Lung (tissue), 11 donors: ENCODE measurements at regions not wholly inside any gene's neighbourhood (a gene's known extent, or its start where the extent isn't known, plus 50 kb on each side); places are given as distances from the start of the nearest gene placed in this dataset.

Experiments
- ATAC-seq: fragments of 200-7000 bp; cut with Tn5 transposase; one replicate; pipeline ENCODE4 v1.9.1; 2020; ENCODE audit warnings: moderate number of reproducible peaks; ENCODE audit not compliant: insufficient read depth, low FRiP score
- DNase-seq, 3 donors: peaks; one replicate each; pipeline ENCODE4 v3.0.0-alpha.2; 2013 to 2017
- H3K27ac ChIP-seq, 2 donors: one replicate each; pipeline ENCODE4 v1.5.1; 2013; ENCODE audit warnings: mild to moderate bottlenecking in 2 of 2, moderate library complexity in 2 of 2, control low read depth in 1 of 2, inconsistent platforms in 1 of 2, low read depth in 1 of 2, low read length in 1 of 2
- H3K27me3 ChIP-seq, 3 donors: one replicate each; pipeline ENCODE4 v1.5.1; 2013; ENCODE audit warnings: low read length in 2 of 3; ENCODE audit not compliant: control insufficient read depth in 3 of 3, insufficient read depth in 3 of 3
- H3K36me3 ChIP-seq, 4 donors: one replicate each; pipeline ENCODE4 v1.5.1; 2013; ENCODE audit warnings: low read length in 4 of 4, mild to moderate bottlenecking in 1 of 4, moderate library complexity in 1 of 4; ENCODE audit not compliant: control insufficient read depth in 4 of 4, insufficient read depth in 4 of 4
- H3K4me1 ChIP-seq, 5 donors: one replicate each; pipeline ENCODE4 v1.5.1; 2013; ENCODE audit warnings: low read length in 5 of 5, mild to moderate bottlenecking in 2 of 5, moderate library complexity in 1 of 5; ENCODE audit not compliant: control insufficient read depth in 5 of 5, insufficient read depth in 5 of 5
- H3K4me3 ChIP-seq: one replicate; pipeline ENCODE4 v1.5.1; 2013; ENCODE audit warnings: mild to moderate bottlenecking, control low read depth, moderate library complexity
- H3K9ac ChIP-seq, 2 donors: one replicate each; pipeline ENCODE4 v1.5.1; 2013; ENCODE audit warnings: low read length in 2 of 2, control low read depth in 1 of 2; ENCODE audit not compliant: insufficient read depth in 1 of 2
- H3K9me3 ChIP-seq, 4 donors: one replicate each; pipeline ENCODE4 v1.5.1; 2013; ENCODE audit warnings: low read length in 3 of 4, mild to moderate bottlenecking in 1 of 4, moderate library complexity in 1 of 4; ENCODE audit not compliant: control insufficient read depth in 4 of 4, insufficient read depth in 3 of 4
- WGBS, 2 donors: extraction: QIAGEN DNeasy Blood & Tissue Kit; methylation state at CpG; one replicate each; pipeline ENCODE4 v1.1.7; 2013; 5-methylcytosine and 5-hydroxymethylcytosine counted together
- TF ChIP-seq, protein P1 (sequence below): IDR thresholded peaks from 2 replicates; pipeline ENCODE4 v1.5.1; 2012; ENCODE audit warnings: mild to moderate bottlenecking; ENCODE audit errors: control extremely low read depth, extremely low read depth
- donor health status: control.
- donor health status: control.
- donor health status: Bipolar disorder and iron deficiency.
- donor health status: healthy.
- donor health status: DM: yes; HTN: yes; CAD: no.

DNA sequence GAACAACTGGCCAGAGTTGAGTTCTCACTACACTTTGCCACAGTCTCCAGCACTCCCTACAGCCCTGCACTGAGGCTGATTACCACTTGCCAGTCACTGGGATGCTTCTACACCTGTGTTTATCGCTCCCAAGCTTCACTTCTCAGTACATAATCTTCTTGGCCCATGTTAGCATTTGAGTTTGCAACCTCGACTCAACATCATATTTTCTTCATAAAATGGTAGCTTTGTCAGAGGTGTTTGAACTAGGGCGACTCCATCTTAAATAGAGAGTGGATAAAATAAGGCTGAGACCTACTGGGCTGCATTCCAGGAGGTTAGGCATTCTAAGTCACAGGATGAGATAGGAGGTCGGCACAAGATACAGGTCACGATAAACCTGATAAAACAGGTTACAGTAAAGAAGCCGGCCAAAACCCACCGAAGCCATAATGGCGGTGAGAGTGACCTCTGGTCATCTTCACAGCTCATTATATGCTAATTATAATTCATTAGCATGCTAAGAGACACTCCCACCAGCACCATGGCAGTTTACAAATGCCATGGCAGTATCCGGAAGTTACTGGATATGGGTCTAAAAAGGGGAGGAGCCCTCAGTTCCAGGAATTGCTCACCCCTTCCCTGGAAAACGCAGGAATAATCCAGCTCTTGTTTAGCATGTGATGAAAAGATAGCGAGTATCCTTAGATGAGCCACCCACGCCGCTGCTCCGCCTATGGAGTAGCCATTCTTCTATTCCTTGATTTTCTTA is 105.8 kb upstream of the KLF6 start:
- Histone ChIP-seq H3K9me3 (no peaks in the 10 kb centered on the region), H3K27me3 (no peaks in the 10 kb centered on the region), H3K27ac (no peak overlapping the region), H3K4me1 (peaks cover 0 to 17% (median 8%) of the 10 kb centered on the region in 5 donors), H3K4me3 (no peak overlapping the region), H3K9ac (no peak overlapping the region), H3K36me3 (no peaks in the 10 kb centered on the region)
- DNase-seq (no peak), ATAC-seq (no peak)
- TF ChIP-seq, protein P1, sequence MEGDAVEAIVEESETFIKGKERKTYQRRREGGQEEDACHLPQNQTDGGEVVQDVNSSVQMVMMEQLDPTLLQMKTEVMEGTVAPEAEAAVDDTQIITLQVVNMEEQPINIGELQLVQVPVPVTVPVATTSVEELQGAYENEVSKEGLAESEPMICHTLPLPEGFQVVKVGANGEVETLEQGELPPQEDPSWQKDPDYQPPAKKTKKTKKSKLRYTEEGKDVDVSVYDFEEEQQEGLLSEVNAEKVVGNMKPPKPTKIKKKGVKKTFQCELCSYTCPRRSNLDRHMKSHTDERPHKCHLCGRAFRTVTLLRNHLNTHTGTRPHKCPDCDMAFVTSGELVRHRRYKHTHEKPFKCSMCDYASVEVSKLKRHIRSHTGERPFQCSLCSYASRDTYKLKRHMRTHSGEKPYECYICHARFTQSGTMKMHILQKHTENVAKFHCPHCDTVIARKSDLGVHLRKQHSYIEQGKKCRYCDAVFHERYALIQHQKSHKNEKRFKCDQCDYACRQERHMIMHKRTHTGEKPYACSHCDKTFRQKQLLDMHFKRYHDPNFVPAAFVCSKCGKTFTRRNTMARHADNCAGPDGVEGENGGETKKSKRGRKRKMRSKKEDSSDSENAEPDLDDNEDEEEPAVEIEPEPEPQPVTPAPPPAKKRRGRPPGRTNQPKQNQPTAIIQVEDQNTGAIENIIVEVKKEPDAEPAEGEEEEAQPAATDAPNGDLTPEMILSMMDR = no peak
- 94 to 96% methylated on average over 14 of the region's 14 CpGs for WGBS, 2 donors

DNA sequence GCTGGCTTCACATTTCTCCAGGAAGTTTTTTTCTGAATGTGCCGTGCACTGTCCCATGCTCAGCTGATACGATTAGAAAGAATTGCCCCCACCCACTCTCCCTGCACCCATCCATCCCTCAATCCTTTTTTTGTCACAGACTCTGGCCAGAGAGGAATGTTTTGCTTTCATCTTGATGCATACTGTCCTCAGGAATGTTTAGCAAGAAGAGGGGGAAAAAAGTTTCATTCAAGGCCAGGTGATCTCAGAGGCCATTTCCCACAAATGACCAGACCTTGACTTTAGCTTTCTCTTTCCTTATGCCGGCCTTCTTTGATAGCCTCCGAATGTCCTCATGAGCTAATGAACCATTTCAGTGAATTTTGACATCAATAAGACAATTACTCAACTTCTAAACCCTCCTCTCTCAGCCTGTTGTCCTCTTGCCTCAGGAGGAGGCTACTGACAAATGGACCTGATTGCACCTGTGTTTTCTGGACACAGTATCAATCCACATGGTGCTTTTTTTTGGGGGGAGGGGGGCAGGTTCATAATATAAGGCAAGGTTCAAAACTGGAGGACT is 105.0 kb upstream of the KLF6 start:
- Histone ChIP-seq H3K4me1 (peaks cover 0 to 17% (median 8%) of the 10 kb centered on the region in 5 donors), H3K27ac (no peak overlapping the region), H3K36me3 (no peaks in the 10 kb centered on the region), H3K4me3 (no peak overlapping the region), H3K9ac (no peak overlapping the region), H3K27me3 (no peaks in the 10 kb centered on the region), H3K9me3 (no peaks in the 10 kb centered on the region)
- DNase-seq (no peak), ATAC-seq (no peak)
- WGBS, 2 donors = 60 to 63% methylated on average over 4 of the region's 4 CpGs
- TF ChIP-seq, protein P1 = no peak

DNA sequence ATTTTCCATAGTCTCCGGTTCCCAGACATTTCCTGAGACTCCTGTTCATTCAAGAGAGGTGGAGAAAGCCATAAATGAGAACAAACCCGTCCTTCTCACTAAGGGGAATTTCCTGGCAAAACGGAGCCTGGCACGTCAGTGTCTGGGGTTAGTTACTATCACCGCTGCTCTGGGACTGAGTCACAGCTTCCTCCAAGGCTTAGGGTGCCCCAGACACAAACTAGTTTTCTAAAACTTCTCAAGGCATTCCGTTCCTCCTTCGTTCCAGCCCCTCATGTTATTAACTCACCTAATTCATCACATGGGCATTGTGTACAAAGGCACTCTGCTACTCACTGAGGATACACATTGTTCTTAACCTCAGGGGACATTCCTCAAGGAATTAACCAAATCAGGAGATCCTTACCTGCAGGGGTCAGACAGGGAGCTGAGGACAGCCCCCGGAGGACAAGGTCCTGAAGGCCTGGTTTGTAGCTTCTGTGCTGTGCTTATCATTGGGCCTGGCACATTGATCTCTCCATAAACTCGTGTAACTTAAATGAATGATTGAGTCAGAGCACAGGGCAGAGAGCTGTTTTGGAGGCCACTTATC is 103.0 kb upstream of the KLF6 start:
- WGBS, 2 donors = 53 to 56% methylated on average over 9 of the region's 9 CpGs
- TF ChIP-seq, protein P1 = no peak
- no peaks in the 10 kb centered on the region for H3K9me3 ChIP-seq
- peaks cover 0 to 11% (median 4%) of the 10 kb centered on the region in 5 donors for H3K4me1 ChIP-seq
- H3K4me3 ChIP-seq = no peak overlapping the region
- no peaks in the 10 kb centered on the region for H3K27me3 ChIP-seq
- H3K27ac ChIP-seq = peak overlapping the region; percentile 21 to 72
- peak overlapping the region in 1 of 2 donors; percentile 4 for H3K9ac ChIP-seq
- H3K36me3 ChIP-seq = no peaks in the 10 kb centered on the region
- no peak for DNase-seq
- peak; percentile 61 for ATAC-seq
